ENCODE measurements at regions not wholly inside any gene's neighbourhood (a gene's known extent, or its start where the extent isn't known, plus 50 kb on each side); places are given as distances from the start of the nearest gene placed in this dataset.

DNA sequence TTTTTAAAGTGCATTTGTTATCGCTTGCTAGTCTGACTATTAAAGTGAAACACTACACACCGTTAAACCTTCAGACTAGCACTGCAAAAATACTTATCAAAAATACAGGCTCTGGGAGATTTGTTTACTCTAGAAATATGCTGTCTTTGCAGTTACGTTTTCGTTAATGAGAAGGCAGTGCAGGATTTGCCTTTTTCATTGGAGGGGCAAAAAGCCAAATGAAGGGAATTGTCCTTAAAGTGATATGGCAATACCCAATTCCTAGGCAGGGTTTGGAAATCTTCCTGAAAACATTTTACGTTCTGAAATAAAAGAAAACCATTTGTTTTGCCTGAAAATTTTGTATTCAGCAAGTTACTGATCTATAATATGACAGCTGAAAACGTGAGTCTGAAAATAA is 1800.2 kb downstream of the MAT2B start:
- Histone ChIP-seq H2AK5ac (ENCODE audit: low read length) (no peak overlapping the region), H3K4me3 (ENCODE audit: low read depth, low read length) (no peak overlapping the region), H3K4me2 (ENCODE audit: low read length) (no peak overlapping the region), H3K23ac (ENCODE audit: low read length) (no peak overlapping the region), H3K79me2 (ENCODE audit: control insufficient read depth, insufficient read depth, low read length, poor library complexity) (no peaks in the 10 kb centered on the region), H4K8ac (ENCODE audit: low read depth, low read length) (no peak overlapping the region), H3K27me3 (ENCODE audit: insufficient read depth, low read length) (no peaks in the 10 kb centered on the region), H3K9me3 (ENCODE audit: insufficient read depth, low read depth, low read length) (no peaks in the 10 kb centered on the region), H3K18ac (ENCODE audit: low read length) (no peak overlapping the region), H4K12ac (ENCODE audit: low read depth, low read length) (no peak overlapping the region), H3K14ac (ENCODE audit: low read length) (no peak overlapping the region), H2BK120ac (ENCODE audit: insufficient read depth, low read length, poor library complexity) (no peak overlapping the region), H3K79me1 (ENCODE audit: low read length) (no peaks in the 10 kb centered on the region), H3K27ac (ENCODE audit: low read depth, low read length) (no peak overlapping the region), H2BK5ac (ENCODE audit: low read depth, low read length, poor library complexity) (no peak overlapping the region), H2BK12ac (ENCODE audit: low read length) (no peak overlapping the region), H3K36me3 (ENCODE audit: control insufficient read depth in 1 of 2, insufficient read depth in 2 of 2, low read length in 2 of 2) (no peaks in the 10 kb centered on the region), H4K91ac (ENCODE audit: low read depth, low read length) (no peak overlapping the region), H3K4ac (ENCODE audit: low read depth, low read length) (no peak overlapping the region), H3K4me1 (ENCODE audit: control insufficient read depth in 1 of 2, insufficient read depth in 2 of 2, low read length in 2 of 2) (no peaks in the 10 kb centered on the region), H2AFZ (ENCODE audit: insufficient read depth, low read length, poor library complexity) (no peak overlapping the region), H3K9ac (ENCODE audit: low read length) (no peak overlapping the region)
- no peak for DNase-seq
- no CpG with 5 or more reads among the region's 6 CpGs for WGBS (ENCODE audit: extremely low coverage, insufficient coverage, insufficient read length)

DNA sequence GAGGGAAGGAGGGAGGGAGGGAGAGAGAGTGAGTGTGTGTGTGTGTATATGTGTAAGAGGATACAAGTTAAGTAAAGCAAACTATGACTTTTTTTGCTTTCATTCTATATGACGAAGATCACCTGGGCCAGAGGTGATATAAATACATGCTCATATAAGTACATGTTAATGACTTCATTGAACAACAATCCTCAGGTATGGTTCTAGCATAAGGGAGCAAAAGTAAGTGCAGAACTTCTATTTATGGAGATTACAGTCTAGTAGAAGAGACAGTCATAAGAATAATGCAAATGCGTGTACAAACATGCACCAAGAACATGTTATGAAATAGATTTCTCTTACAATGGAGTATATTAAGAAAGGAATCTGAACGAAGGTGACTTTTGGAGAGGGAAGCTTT is 1804.0 kb downstream of the MAT2B start:
- no peak overlapping the region for H4K91ac ChIP-seq (ENCODE audit: low read depth, low read length)
- no peak overlapping the region for H3K23ac ChIP-seq (ENCODE audit: low read length)
- H2AFZ ChIP-seq (ENCODE audit: insufficient read depth, low read length, poor library complexity), result no peak overlapping the region
- no peak overlapping the region for H2BK5ac ChIP-seq (ENCODE audit: low read depth, low read length, poor library complexity)
- no peak overlapping the region for H4K12ac ChIP-seq (ENCODE audit: low read depth, low read length)
- no peak overlapping the region for H3K9ac ChIP-seq (ENCODE audit: low read length)
- H3K27ac ChIP-seq (ENCODE audit: low read depth, low read length), result no peak overlapping the region
- no peaks in the 10 kb centered on the region for H3K79me2 ChIP-seq (ENCODE audit: control insufficient read depth, insufficient read depth, low read length, poor library complexity)
- no peak overlapping the region for H3K18ac ChIP-seq (ENCODE audit: low read length)
- H2AK5ac ChIP-seq (ENCODE audit: low read length), result no peak overlapping the region
- no peaks in the 10 kb centered on the region for H3K27me3 ChIP-seq (ENCODE audit: insufficient read depth, low read length)
- no peak overlapping the region for H2BK120ac ChIP-seq (ENCODE audit: insufficient read depth, low read length, poor library complexity)
- H3K4me2 ChIP-seq (ENCODE audit: low read length), result no peak overlapping the region
- WGBS (ENCODE audit: extremely low coverage, insufficient coverage, insufficient read length), result no CpG with 5 or more reads among the region's 3 CpGs
- no peaks in the 10 kb centered on the region for H3K79me1 ChIP-seq (ENCODE audit: low read length)
- no peaks in the 10 kb centered on the region for H3K36me3 ChIP-seq (ENCODE audit: control insufficient read depth in 1 of 2, insufficient read depth in 2 of 2, low read length in 2 of 2)
- no peak overlapping the region for H3K4ac ChIP-seq (ENCODE audit: low read depth, low read length)
- no peak overlapping the region for H3K4me3 ChIP-seq (ENCODE audit: low read depth, low read length)
- no peak overlapping the region for H4K8ac ChIP-seq (ENCODE audit: low read depth, low read length)
- DNase-seq, result no peak
- H3K4me1 ChIP-seq (ENCODE audit: control insufficient read depth in 1 of 2, insufficient read depth in 2 of 2, low read length in 2 of 2), result no peaks in the 10 kb centered on the region
- H3K14ac ChIP-seq (ENCODE audit: low read length), result no peak overlapping the region
- no peak overlapping the region for H2BK12ac ChIP-seq (ENCODE audit: low read length)
- no peaks in the 10 kb centered on the region for H3K9me3 ChIP-seq (ENCODE audit: insufficient read depth, low read depth, low read length)

DNA sequence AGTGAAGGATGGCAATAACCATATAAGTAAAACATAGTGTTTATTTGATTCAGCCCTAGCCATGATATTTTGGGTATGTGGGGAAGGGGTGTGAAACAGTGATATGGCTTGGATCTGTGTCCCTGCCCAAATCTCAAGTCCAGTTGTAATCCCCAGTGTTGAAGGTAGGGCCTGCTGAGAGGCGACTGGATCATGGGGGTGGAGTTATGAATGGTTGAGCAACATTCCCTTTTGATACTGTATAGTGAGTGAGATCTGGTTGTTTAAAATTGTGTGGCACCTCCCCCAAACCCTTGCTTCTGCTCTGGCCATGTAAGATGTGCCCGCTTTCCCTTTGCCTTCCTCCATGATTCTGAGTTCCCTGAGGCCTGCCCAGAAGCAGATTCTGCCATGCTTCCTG is 1804.6 kb downstream of the MAT2B start:
- Histone ChIP-seq H2AFZ (ENCODE audit: insufficient read depth, low read length, poor library complexity) (no peak overlapping the region), H3K9me3 (ENCODE audit: insufficient read depth, low read depth, low read length) (no peaks in the 10 kb centered on the region), H3K18ac (ENCODE audit: low read length) (no peak overlapping the region), H3K36me3 (ENCODE audit: control insufficient read depth in 1 of 2, insufficient read depth in 2 of 2, low read length in 2 of 2) (no peaks in the 10 kb centered on the region), H2AK5ac (ENCODE audit: low read length) (no peak overlapping the region), H3K79me1 (ENCODE audit: low read length) (no peaks in the 10 kb centered on the region), H3K79me2 (ENCODE audit: control insufficient read depth, insufficient read depth, low read length, poor library complexity) (no peaks in the 10 kb centered on the region), H4K12ac (ENCODE audit: low read depth, low read length) (no peak overlapping the region), H3K4me3 (ENCODE audit: low read depth, low read length) (no peak overlapping the region), H3K27ac (ENCODE audit: low read depth, low read length) (no peak overlapping the region), H3K4me2 (ENCODE audit: low read length) (no peak overlapping the region), H2BK120ac (ENCODE audit: insufficient read depth, low read length, poor library complexity) (no peak overlapping the region), H2BK5ac (ENCODE audit: low read depth, low read length, poor library complexity) (no peak overlapping the region), H4K8ac (ENCODE audit: low read depth, low read length) (no peak overlapping the region), H2BK12ac (ENCODE audit: low read length) (no peak overlapping the region), H3K9ac (ENCODE audit: low read length) (no peak overlapping the region), H3K23ac (ENCODE audit: low read length) (no peak overlapping the region), H3K4ac (ENCODE audit: low read depth, low read length) (no peak overlapping the region), H3K27me3 (ENCODE audit: insufficient read depth, low read length) (no peaks in the 10 kb centered on the region), H3K14ac (ENCODE audit: low read length) (no peak overlapping the region), H4K91ac (ENCODE audit: low read depth, low read length) (no peak overlapping the region), H3K4me1 (ENCODE audit: control insufficient read depth in 1 of 2, insufficient read depth in 2 of 2, low read length in 2 of 2) (no peaks in the 10 kb centered on the region)
- no peak for DNase-seq
- no CpG with 5 or more reads among the region's 2 CpGs for WGBS (ENCODE audit: extremely low coverage, insufficient coverage, insufficient read length)

DNA sequence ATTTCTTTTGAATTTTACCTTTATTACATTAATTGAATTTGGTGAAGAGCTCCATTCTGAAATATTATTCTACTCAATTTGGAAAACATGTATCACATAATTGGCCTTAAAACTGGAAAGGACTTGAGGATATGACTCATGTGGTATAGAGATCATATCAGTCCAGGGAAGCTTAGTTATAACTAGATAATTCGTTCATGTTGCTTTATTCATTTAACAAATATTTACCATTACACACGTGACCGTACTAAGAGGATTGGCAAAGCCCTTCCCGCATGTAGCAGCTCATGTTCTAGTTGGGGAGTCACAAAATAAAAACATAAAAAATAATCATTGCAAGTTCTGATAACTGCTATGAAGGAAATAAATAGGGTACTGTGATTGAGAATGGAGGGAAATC is 1816.5 kb downstream of the MAT2B start:
- Histone ChIP-seq H3K36me3 (ENCODE audit: control insufficient read depth in 1 of 2, insufficient read depth in 2 of 2, low read length in 2 of 2) (no peaks in the 10 kb centered on the region), H2AFZ (ENCODE audit: insufficient read depth, low read length, poor library complexity) (no peak overlapping the region), H3K27ac (ENCODE audit: low read depth, low read length) (no peak overlapping the region), H3K4me1 (ENCODE audit: control insufficient read depth in 1 of 2, insufficient read depth in 2 of 2, low read length in 2 of 2) (no peaks in the 10 kb centered on the region), H2BK5ac (ENCODE audit: low read depth, low read length, poor library complexity) (no peak overlapping the region), H3K4me2 (ENCODE audit: low read length) (no peak overlapping the region), H3K14ac (ENCODE audit: low read length) (no peak overlapping the region), H2BK120ac (ENCODE audit: insufficient read depth, low read length, poor library complexity) (no peak overlapping the region), H3K4me3 (ENCODE audit: low read depth, low read length) (no peak overlapping the region), H3K9me3 (ENCODE audit: insufficient read depth, low read depth, low read length) (peaks cover 5% of the 10 kb centered on the region), H2BK12ac (ENCODE audit: low read length) (no peak overlapping the region), H3K79me2 (ENCODE audit: control insufficient read depth, insufficient read depth, low read length, poor library complexity) (no peaks in the 10 kb centered on the region), H3K9ac (ENCODE audit: low read length) (no peak overlapping the region), H3K27me3 (ENCODE audit: insufficient read depth, low read length) (no peaks in the 10 kb centered on the region), H3K79me1 (ENCODE audit: low read length) (no peaks in the 10 kb centered on the region), H2AK5ac (ENCODE audit: low read length) (no peak overlapping the region), H4K8ac (ENCODE audit: low read depth, low read length) (no peak overlapping the region), H4K12ac (ENCODE audit: low read depth, low read length) (no peak overlapping the region), H3K18ac (ENCODE audit: low read length) (no peak overlapping the region), H3K23ac (ENCODE audit: low read length) (no peak overlapping the region), H3K4ac (ENCODE audit: low read depth, low read length) (no peak overlapping the region), H4K91ac (ENCODE audit: low read depth, low read length) (no peak overlapping the region)
- no CpG with 5 or more reads among the region's 4 CpGs for WGBS (ENCODE audit: extremely low coverage, insufficient coverage, insufficient read length)
- DNase-seq, result peak in 1 of 2 donors; percentile 31

Measured in trophoblast cell (in vitro differentiated cells and primary cell).